Stimulated activated CD4-positive, alpha-beta T cell treated with anti-CD3 and anti-CD28 coated beads, Interleukin-2, amount 100 ng/mL, for 24 hours (primary cell): ENCODE measurements at regions not wholly inside any gene's neighbourhood (a gene's known extent, or its start where the extent isn't known, plus 50 kb on each side); places are given as distances from the start of the nearest gene placed in this dataset.

Experiments
- DNase-seq, 2 donors: peaks; one replicate each; pipeline ENCODE4 v3.0.0-alpha.2; 2020

- DNase-seq, result no peak
Measured at GRCh38 chr3:59578129-59578528, 528.3 kb upstream of the CFAP20DC start.

- DNase-seq, result no peak
Measured at GRCh38 chr3:59576606-59577005, 526.8 kb upstream of the CFAP20DC start.

- peak; percentile 92 to 94 for DNase-seq
Measured at GRCh38 chr3:59575113-59576001, 525.5 kb upstream of the CFAP20DC start.

DNA sequence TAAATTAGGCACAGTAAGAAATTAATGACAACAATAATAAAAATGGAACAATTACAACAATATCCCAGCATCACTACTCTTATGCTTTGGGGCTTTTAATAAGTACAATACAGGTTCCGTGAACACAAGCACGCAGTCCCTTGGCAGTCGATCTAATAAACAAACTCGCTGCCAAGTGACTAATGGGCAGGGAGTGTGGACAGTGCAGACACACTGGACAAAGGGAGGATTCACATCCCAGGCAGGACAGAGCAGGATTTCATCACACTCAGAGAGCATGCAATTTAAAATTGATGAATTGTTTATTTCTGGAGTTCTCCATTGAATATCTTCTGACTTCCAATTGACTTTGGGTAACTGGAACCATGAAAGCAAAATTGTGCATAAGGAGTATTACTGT is 524.1 kb upstream of the CFAP20DC start:
- no peak for DNase-seq

DNA sequence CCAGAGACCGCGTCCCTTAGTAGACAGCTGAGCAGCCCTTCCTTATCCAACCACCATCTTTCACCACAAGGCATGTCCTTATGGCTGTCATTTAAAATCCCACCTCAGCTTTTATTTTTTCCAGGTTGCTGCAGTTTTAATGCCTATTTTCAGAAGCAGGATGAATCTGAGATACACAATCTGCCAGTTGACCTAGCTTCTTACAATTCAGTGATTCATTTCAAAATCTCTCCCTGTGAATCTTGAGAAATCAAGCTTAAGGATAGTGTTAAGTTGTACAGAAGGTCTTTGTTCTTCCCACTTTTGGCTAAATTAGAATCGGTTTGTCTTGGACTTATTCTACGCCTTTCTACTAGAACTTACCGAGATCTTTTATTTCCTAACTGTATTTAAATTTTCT is 522.3 kb upstream of the CFAP20DC start:
- no peak for DNase-seq

DNA sequence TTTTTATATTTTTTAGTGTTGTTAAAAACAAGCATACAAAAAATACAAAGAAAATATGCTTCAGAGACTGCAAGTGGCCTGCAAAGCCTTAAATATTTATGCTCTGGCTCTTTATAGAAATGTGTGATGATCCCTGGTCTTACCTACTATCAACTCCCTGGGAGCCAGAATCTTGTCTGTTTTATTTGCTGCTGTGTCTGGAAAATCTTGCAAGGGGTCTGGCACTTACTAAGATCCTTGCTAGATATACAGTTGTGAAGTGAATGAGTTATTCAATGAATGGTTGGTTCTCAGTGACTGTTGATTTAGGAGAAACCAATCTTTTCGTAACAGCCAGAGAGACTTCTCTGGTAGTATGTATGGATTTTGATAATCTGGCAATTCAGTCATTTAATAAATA is 521.0 kb upstream of the CFAP20DC start:
- DNase-seq, result no peak

DNA sequence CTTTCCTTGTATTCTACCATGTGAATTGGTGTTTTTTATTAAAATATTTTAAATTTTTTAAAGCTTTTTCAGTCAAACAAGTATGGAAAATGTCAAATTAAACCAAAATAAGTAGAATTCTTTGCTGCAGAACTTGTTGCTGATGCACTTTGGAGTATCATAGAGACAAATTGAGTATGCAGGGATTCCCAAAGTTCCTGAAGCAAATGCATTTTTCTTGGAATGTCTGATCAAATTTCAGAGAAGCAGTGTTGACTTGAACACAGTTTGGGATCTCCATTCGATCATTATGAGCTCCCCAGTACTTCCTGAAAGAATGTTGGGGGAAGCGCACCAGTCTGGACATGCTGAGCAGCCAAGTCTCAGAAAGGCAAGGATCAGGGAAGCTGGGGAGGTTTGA is 517.8 kb upstream of the CFAP20DC start:
- no peak for DNase-seq

DNA sequence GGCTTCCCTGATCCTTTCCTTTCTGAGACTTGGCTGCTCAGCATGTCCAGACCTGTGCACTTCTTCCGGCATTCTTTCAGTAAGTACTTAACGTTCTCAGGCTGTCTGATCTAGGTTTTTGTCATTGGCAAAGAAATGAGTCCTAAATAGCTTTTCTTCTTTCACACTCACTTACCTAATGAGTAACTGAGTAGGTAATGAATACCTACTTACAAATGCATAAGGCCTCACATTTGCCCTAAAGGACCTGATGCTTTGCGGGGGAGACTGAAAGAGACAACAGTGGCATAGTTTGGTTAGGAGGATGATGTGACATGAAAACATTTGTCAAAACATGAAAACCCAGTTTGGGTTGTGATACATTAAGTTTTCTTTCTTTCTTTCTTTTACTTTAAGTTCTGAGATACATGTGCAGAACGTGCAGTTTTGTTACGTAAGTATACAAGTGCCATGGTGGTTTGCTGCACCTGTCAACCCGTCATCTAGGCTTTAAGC is 516.7 kb upstream of the CFAP20DC start:
- DNase-seq, result no peak

- no peak for DNase-seq
Measured at GRCh38 chr3:59565125-59565524, 515.3 kb upstream of the CFAP20DC start.

DNA sequence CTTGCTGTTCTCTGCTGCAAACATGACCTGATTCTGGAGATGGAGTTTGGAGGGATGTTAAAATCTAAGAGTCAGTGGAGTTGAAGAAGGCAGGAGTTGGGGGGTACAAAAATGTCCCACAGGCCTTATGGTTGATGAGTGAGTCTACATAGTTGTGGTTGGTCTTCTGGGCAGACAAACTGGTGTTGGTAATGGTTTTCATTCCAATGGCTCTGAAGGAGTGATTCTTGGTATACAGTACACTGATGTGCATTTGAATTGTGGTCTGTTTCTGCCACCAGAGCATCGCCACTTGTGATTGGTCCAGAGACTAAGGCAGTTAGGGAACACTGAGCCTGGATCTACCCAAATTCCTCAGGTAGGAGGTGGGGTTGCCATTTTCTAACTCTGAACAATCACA is 514.1 kb upstream of the CFAP20DC start:
- no peak for DNase-seq

DNA sequence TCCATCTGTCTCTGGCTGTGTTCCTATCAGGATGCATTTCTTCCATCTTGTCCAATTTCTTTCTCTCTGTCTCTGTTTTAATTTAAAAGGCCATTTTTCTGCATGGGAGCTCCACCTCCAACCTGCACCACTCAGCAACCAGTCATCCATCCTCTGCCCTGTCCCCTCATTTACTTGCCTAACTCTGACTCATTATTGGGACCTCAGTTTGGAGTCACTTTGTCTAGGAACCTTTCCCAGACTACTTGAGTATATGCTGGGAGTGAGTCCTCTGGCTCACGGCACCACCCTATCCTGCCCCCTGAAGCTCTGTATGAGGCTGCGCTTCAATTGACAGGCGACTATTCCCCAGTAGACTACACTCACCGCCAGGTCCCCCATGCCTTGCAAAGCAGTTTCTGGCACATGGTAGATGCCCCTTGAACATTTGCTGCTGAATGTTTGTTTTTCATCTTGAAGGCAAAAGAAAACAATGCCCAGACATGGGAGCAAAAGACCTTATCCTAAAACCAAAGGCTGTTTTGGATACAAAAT is 513.3 kb upstream of the CFAP20DC start:
- DNase-seq, result no peak

GRCh38 chr3:59559721-59560435 is 510.1 kb upstream of the CFAP20DC start:
- peak; percentile 17 to 49 for DNase-seq

DNA sequence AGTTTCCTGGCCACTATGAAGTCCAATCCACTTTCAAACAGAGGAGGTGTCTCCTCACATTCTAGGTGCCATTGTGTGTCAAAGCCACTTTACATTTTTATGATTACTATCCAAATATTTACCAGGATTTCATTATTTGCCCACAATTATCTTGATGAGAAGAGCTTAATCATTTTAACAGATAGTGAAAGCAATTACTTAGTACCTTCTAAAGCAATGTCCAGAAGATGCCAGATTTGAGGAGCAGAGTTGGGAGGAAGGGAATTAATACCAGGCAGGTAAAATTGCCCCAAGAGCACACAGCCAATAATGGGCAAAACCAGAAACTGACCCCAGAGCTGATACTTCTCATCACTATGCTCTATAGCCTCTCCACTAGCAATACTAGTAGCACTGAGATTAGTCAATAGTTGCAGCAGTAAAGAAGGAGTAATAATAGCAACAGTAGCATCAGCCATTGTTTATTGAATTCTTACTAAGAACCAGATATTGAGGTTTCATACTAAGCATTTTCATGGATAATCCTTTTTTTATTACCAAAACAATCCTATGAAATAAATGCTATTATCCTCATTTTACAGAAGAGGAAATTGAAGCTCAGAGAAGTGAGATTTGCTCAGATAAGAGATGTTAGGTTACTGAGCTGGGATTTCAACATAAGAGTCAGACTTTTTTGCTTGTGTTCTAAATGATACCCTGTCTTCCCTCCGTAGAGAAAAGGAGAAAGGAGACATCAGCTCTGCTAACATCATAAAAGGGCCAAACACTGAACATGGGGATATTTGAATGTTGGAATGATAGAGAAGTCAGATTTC is 509.3 kb upstream of the CFAP20DC start:
- no peak for DNase-seq

DNA sequence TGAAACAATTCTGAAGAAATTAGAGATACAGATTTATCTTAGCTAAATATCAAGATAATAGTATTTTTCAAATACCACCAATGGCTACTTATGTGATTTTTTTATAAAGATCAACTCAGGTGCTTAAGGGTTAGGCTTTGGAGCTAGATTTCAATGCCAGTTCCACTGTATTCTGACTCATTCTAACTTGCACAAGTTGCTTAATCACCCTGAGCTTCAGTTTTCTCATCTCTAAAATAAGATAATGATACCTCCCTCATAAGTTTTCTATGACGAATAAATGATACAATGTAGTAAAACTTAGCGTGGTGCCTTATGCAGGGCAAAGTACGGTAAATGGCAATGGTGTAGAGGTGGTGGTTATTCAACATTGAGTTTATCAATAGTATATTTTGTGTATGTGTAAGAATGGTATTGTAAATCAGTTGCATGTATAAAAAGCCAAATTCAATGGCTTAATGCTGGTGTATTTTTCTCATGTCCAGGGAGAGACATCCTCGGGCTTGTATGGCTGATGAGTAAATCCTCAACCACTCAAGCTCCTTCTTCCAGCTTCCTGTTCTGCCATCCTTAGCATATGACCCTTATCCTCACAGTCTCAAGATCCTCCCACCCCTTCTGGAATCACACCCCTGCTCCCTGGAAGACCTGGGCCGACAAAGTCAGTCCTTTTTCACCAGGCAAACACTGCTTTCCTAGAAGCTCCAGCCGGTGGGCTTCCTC is 505.9 kb upstream of the CFAP20DC start:
- no peak for DNase-seq

DNA sequence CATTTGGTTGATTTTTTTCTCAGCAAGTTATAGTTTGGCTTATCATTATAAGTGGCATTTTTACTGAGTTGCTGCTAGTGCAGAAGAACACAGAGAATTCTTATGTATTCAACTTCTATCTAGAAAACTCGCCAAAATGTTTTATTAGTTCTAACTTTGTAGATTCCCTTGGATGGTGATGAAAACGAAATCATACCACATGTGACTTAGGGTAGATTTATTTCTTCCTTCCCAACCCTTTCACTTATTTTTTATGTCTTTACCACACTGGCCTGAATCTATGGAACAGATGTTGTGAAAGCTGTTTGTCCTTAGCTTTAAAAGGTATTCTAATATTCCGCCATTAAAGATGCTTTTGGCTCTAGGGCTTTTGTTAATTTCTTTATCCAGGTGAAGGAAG is 503.3 kb upstream of the CFAP20DC start:
- DNase-seq, result no peak

- DNase-seq, result no peak
Measured at GRCh38 chr3:59551834-59552233, 502.0 kb upstream of the CFAP20DC start.

DNA sequence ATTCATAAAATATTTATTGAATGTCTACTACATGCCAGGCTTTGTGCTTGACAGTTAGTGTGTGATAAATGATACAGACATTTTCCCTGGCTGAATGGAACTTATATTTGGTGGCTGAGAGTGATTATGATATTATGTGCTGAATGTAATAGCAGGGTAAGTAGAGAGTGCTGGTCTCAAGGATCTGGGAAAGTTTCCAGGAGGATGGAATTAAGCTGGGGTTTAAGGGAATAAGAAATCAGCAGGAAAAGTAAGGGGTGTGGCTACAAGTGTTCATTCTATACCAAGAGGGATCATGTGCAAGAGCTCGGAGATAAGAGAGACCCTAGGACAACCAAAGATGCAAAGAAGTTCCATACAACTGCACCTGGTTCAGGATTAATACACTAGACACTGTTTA is 500.1 kb upstream of the CFAP20DC start:
- DNase-seq, result no peak

DNA sequence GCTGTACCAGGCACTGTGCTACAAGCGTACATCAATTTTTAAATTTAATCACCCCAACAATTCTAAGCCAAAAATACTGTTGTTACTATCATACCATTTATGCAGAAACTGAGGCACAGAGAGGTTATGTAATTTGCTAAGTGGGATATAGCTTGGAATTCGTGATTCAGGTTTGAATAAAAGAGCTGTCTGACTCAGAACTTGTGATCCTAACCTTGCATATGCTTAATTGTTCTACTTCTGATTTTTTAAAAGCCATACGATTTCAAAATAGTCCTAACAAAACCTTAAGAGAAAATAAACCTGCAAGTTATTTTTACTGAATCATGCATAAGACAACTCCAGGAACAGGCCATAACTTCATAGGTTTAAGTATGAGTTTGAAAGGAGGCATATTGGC is 498.0 kb upstream of the CFAP20DC start:
- DNase-seq, result no peak

GRCh38 chr3:59546522-59546921 is 496.7 kb upstream of the CFAP20DC start:
- no peak for DNase-seq

DNA sequence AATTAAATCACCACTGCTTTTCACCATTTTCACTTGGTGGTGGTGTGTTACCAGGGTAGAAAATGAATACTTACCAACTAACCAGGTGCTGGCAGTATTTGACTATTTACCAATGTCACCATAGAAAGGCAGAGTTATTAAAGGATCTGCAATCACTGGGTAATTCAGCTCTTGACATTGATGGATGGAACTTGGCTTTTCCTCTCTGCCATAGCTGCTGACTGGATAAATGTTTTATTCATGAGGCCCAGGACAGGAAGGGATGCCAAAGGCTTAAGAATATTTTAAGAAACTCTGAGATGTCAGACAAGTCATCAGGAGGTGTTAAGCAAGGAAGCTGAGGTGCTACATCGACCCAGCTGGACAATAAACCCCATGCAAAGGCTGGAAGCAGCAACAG is 495.5 kb upstream of the CFAP20DC start:
- DNase-seq, result no peak

GRCh38 chr3:59542276-59542675 is 492.5 kb upstream of the CFAP20DC start:
- DNase-seq, result no peak

GRCh38 chr3:59540696-59541095 is 490.9 kb upstream of the CFAP20DC start:
- DNase-seq, result peak in 1 of 2 donors; percentile 23
